B cell (primary cell): ENCODE measurements at regions not wholly inside any gene's neighbourhood (a gene's known extent, or its start where the extent isn't known, plus 50 kb on each side); places are given as distances from the start of the nearest gene placed in this dataset.

Experiments
- EZH2 ChIP-seq: IDR thresholded peaks from 2 replicates; pipeline ENCODE4 v1.6.1; 2012; ENCODE audit warnings: borderline replicate concordance, low read depth, mild to moderate bottlenecking, moderate library complexity, low read length; ENCODE audit not compliant: insufficient read depth, poor library complexity, severe bottlenecking
- TF ChIP-seq, protein P1 (sequence below): fragments of 200-600 bp; IDR thresholded peaks from one replicate; pipeline ENCODE4 v1.8.0; 2022; ENCODE audit warnings: antibody characterized with exemption, mild to moderate bottlenecking

DNA sequence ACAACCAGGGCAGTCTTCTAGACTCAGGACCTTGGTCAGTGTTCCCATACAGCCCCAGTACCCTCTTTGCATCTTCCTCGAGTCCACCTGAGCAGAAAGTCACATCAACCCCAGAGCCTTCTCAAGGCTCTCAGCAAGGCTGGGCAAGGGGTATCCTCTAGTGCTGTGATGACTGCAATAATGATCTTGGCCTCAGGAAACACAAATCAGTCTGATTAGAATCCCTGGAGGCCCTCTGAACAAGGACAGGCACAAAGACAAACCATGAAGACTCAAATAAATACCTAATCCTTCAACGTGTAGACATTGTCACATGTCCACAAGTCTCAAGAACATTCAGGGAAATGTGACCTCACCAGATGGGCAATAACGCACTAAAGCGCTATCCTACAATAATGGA lies 468.2 kb downstream of the TBC1D4 start:
- TF ChIP-seq, protein P1, sequence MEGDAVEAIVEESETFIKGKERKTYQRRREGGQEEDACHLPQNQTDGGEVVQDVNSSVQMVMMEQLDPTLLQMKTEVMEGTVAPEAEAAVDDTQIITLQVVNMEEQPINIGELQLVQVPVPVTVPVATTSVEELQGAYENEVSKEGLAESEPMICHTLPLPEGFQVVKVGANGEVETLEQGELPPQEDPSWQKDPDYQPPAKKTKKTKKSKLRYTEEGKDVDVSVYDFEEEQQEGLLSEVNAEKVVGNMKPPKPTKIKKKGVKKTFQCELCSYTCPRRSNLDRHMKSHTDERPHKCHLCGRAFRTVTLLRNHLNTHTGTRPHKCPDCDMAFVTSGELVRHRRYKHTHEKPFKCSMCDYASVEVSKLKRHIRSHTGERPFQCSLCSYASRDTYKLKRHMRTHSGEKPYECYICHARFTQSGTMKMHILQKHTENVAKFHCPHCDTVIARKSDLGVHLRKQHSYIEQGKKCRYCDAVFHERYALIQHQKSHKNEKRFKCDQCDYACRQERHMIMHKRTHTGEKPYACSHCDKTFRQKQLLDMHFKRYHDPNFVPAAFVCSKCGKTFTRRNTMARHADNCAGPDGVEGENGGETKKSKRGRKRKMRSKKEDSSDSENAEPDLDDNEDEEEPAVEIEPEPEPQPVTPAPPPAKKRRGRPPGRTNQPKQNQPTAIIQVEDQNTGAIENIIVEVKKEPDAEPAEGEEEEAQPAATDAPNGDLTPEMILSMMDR, result no peak
- TF ChIP-seq EZH2, result no peak
